ENCODE measurements at regions not wholly inside any gene's neighbourhood (a gene's known extent, or its start where the extent isn't known, plus 50 kb on each side); places are given as distances from the start of the nearest gene placed in this dataset.

DNA sequence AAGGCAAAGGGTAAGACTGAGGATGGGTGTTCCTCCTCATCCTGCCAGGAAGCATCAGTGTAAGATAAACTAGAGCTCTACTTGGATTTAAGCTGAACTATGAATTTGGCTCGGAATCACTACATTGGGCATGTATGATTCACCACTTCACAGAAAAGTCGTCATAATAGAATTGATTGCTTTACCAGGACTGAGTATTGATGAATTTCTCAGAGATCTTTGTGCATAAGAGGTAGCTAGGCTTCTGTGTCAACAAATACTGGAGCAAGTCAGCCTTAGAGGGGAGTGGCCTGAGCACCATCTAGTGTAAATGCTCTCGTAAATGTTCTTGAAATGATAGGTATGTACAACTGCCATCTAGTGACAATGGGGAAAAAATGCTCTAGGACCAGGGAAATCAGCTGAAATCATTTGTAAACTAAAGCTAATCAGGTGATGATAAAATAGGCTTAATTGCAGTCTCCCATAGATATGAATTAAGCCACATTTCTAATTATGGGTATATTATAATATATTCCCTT is 309.5 kb upstream of the FMR1 start:
- H3K4me1 Mint-ChIP-seq, result no peaks in the 10 kb centered on the region
- no peak overlapping the region for H3K4me3 Mint-ChIP-seq
- DNase-seq, result no peak
- no peaks in the 10 kb centered on the region for H3K9me3 Mint-ChIP-seq
- H3K27ac Mint-ChIP-seq, result no peak overlapping the region
- H3K36me3 Mint-ChIP-seq, result no peaks in the 10 kb centered on the region
- H3K27me3 Mint-ChIP-seq (ENCODE audit: low read depth in 3 of 3), result peaks cover 0 to 3% (median 2%) of the 10 kb centered on the region in 3 donors

DNA sequence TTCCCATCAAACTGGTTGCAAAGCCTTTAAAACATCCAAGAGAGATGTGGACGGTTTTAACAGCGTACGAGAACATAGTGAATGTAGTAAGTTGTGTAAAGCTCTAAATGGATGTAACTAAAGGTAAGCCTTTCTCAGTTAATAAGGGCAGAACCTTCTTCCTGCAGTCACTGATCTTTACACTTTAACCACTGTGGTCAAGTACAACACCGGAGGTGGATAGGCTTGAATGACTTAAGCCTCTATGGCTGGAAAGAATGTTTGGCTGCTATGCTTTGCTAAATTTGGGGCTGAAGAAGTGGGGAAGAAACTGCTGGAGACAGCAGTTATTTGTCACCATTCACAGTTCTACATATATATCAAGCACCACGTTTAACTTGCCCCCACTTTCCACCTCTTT is 285.1 kb upstream of the FMR1 start:
- no peaks in the 10 kb centered on the region for H3K9me3 Mint-ChIP-seq
- DNase-seq, result no peak
- H3K27me3 Mint-ChIP-seq (ENCODE audit: low read depth in 3 of 3), result peaks cover 0 to 5% (median 2%) of the 10 kb centered on the region in 3 donors
- no peaks in the 10 kb centered on the region for H3K36me3 Mint-ChIP-seq
- H3K4me3 Mint-ChIP-seq, result no peak overlapping the region
- H3K4me1 Mint-ChIP-seq, result no peaks in the 10 kb centered on the region
- no peak overlapping the region for H3K27ac Mint-ChIP-seq

DNA sequence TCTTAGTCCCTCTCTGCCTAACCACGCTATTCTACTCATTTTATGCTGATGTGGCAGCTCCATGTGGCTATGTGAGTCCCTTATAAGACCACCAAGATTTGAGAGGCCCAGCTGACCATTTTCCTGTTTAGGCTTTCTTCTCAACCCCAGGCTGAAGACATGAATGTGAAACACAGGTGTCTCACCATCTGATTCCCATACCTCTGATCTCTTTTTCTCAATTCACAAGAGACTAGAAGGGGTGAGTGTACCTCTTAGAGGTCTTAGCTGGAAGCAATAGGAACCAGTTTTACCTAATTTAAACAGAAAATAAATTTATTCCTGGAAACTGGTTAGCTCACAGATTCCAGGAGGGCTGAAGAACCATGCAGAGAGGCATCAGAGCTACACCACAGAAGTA is 276.5 kb upstream of the FMR1 start:
- H3K9me3 Mint-ChIP-seq, result peaks cover 0 to 1% (median 0%) of the 10 kb centered on the region in 6 donors
- peaks cover 0 to 4% (median 1%) of the 10 kb centered on the region in 3 donors for H3K27me3 Mint-ChIP-seq (ENCODE audit: low read depth in 3 of 3)
- H3K36me3 Mint-ChIP-seq, result no peaks in the 10 kb centered on the region
- no peaks in the 10 kb centered on the region for H3K4me1 Mint-ChIP-seq
- H3K27ac Mint-ChIP-seq, result no peak overlapping the region
- no peak overlapping the region for H3K4me3 Mint-ChIP-seq
- DNase-seq, result no peak

DNA sequence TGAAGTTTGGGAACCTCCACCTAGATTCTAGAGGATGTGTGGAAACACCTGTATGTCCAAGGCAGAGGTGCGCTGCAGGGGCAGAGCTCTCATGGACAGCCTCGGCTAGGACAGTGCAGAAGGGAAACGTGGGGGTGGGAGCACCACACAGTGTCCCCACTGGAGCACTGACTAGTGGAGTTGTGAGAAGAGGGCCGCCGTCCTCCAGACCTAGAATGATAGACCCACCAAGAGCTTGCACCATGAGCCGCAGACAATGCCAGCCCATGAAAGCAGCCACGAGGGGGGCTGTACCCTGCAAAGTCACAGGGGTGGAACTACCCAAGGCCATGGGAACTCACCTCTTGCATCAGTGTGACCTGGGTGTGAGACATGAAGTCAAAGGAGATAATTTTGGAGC is 274.5 kb upstream of the FMR1 start:
- no peak overlapping the region for H3K4me3 Mint-ChIP-seq
- no peaks in the 10 kb centered on the region for H3K4me1 Mint-ChIP-seq
- H3K27ac Mint-ChIP-seq, result no peak overlapping the region
- H3K27me3 Mint-ChIP-seq (ENCODE audit: low read depth in 3 of 3), result peaks cover 0 to 2% (median 1%) of the 10 kb centered on the region in 3 donors
- DNase-seq, result no peak
- no peaks in the 10 kb centered on the region for H3K36me3 Mint-ChIP-seq
- peaks cover 0 to 1% (median 0%) of the 10 kb centered on the region in 6 donors for H3K9me3 Mint-ChIP-seq

DNA sequence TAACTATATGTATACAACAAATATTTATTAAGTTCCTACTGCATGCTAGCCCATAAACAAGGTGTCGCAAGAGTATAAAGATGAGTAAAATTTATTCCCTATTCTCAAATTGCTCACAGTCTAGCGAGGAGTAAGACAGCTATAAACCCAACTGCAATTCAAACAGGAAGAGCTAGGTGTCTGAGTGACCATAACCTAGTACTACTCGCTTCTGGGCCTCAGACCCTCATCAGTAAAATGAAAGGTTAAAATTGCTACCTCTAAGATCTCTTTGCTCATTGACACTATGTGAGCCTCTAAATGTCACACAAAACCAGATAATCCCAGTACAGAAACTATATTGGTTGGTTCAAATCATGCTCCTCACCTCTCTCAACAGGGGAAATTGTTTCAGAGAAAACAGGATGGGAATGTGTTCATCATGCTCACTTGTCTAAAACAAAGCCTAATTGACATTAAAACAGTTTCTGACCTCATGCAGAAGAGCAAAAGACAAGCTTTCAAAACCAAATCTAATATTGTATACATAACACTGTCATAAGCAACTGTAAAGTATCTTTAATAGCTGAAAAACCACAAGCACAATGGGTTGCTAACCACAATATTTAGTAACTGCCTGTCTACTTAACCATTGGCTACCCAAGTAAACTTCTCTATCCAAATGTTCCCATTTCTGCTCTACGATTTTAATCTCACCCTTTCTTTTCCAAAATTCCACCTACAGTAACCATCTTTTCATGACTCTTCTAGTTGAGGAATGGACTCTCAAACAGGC is 264.6 kb upstream of the FMR1 start:
- Mint-ChIP-seq H3K27me3 (ENCODE audit: low read depth in 3 of 3) (peaks cover 0 to 4% (median 0%) of the 10 kb centered on the region in 3 donors), H3K4me3 (peak overlapping the region in 2 of 5 donors; percentile 28 to 33), H3K27ac (no peak overlapping the region), H3K4me1 (peaks cover 3 to 5% of the 10 kb centered on the region in 2 donors), H3K36me3 (no peaks in the 10 kb centered on the region), H3K9me3 (peaks cover 0 to 4% (median 2%) of the 10 kb centered on the region in 6 donors)
- DNase-seq, result no peak

DNA sequence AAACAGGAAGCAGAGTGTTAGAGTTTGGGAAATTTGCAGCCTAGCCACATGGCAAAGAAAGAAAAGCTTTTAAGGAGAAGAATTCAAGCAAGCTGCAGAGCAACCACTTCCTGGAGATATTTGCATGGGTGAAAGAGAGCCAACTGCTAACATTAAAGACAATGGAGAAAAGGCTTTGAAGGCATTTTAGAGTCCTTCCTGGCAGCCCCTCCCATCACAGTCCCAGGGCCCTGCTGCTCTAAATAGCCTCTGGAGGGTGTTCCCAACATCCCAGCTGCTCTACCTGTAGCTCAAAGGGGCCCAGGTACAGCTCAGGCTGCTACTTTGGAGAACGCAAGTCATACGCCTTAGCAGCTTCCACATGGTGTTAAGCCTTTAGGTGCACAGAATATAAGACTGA is 235.9 kb upstream of the FMR1 start:
- H3K4me1 Mint-ChIP-seq, result no peaks in the 10 kb centered on the region
- no peak overlapping the region for H3K4me3 Mint-ChIP-seq
- peaks cover 0 to 2% (median 0%) of the 10 kb centered on the region in 6 donors for H3K9me3 Mint-ChIP-seq
- no peaks in the 10 kb centered on the region for H3K36me3 Mint-ChIP-seq
- H3K27me3 Mint-ChIP-seq (ENCODE audit: low read depth in 3 of 3), result peaks cover 0 to 4% (median 0%) of the 10 kb centered on the region in 3 donors
- H3K27ac Mint-ChIP-seq, result no peak overlapping the region
- DNase-seq, result no peak

DNA sequence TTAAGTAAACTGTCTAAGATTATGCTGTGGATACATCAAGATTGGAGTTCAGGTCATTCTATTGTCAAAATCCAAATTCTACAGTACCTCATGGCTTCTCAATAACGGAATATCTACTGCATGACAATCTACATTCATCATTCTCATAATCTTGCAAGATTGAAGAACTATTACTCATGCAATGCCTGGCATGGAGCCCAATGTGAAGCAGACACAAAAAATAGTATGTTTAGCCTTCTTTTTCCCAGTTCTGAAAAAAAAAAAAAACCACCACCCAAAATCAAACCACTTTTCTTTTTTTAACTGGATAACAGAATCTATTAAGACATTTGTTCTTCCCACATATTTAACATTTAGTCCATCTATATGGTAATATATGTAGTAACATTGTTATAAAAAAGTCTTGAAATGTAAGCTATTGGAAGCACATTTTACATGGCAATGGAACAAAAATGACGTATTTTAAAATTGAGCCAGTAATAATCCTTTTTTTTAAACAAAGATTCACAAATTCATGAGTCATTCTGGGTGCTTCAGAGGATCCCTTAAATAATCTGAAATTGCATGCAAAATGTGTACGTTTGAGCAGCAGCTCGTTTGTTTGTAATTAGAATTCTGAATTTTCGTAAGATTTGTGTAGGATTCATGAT is 232.2 kb upstream of the FMR1 start:
- no peaks in the 10 kb centered on the region for H3K36me3 Mint-ChIP-seq
- peaks cover 0 to 5% (median 0%) of the 10 kb centered on the region in 6 donors for H3K9me3 Mint-ChIP-seq
- H3K27me3 Mint-ChIP-seq (ENCODE audit: low read depth in 3 of 3), result peaks cover 0 to 10% (median 0%) of the 10 kb centered on the region in 3 donors
- no peaks in the 10 kb centered on the region for H3K4me1 Mint-ChIP-seq
- no peak overlapping the region for H3K4me3 Mint-ChIP-seq
- DNase-seq, result no peak
- H3K27ac Mint-ChIP-seq, result no peak overlapping the region

DNA sequence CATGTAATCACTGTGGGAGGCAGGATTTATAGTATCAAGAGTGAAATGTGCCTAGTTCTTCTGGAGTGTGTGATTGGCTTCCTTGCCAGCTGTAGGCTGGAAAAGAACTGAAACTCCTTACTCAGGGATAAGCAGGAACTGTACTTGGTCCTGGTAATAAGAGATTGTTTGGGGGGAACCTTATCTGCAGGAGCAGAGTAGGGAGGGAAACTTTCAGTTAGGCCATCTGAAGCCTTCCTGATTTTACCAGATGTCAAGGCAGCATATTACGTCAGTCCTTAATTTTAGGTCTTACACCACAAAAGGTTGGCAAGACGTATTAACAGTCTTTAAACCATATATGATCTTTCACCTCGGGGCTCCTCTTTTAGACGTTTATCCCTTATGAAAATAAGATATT is 231.5 kb upstream of the FMR1 start:
- no peaks in the 10 kb centered on the region for H3K36me3 Mint-ChIP-seq
- peaks cover 0 to 5% (median 0%) of the 10 kb centered on the region in 6 donors for H3K9me3 Mint-ChIP-seq
- H3K4me1 Mint-ChIP-seq, result no peaks in the 10 kb centered on the region
- peaks cover 0 to 12% (median 0%) of the 10 kb centered on the region in 3 donors for H3K27me3 Mint-ChIP-seq (ENCODE audit: low read depth in 3 of 3)
- DNase-seq, result no peak
- no peak overlapping the region for H3K4me3 Mint-ChIP-seq
- no peak overlapping the region for H3K27ac Mint-ChIP-seq

DNA sequence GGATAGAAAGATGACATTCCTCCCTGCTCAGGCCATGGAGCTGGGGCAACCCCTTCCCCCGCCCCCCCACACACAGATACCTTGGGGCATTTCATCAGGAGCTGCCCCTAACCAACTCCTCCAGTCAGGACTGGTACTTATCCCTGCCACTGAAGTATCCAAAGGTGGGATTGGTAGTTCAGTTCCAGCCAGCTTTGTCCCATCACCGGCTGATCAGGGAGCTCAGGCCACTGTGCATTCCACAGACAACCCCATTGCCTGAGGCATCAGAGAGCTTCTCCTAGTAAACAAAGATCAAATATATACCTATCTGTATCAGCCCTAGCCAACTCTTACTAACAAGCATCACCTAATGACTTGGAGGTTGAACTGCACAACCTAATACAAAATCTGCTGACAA is 218.2 kb upstream of the FMR1 start:
- no peaks in the 10 kb centered on the region for H3K4me1 Mint-ChIP-seq
- no peak overlapping the region for H3K4me3 Mint-ChIP-seq
- peaks cover 0 to 12% (median 3%) of the 10 kb centered on the region in 6 donors for H3K9me3 Mint-ChIP-seq
- peaks cover 0 to 7% (median 1%) of the 10 kb centered on the region in 3 donors for H3K27me3 Mint-ChIP-seq (ENCODE audit: low read depth in 3 of 3)
- DNase-seq, result no peak
- no peaks in the 10 kb centered on the region for H3K36me3 Mint-ChIP-seq
- H3K27ac Mint-ChIP-seq, result no peak overlapping the region

DNA sequence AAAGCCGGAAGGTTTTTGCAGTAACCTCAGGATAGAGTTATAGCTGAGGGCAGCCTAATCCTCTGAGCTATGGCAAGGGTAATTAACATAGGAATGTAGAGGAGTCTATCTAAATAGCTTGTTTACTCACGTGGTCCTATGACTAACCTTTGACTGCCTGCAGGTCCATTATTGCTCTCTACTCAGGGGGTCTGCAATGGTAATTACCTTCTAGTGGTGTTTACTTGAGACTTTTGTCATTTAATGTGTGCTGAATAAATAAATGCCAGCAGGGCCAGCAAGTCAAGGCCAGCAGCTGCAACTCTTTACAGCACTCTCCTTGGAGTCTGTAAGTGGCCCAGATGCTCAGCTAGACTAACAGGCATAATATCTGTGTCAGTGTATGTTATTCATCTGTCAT is 212.7 kb upstream of the FMR1 start:
- H3K4me3 Mint-ChIP-seq, result no peak overlapping the region
- no peaks in the 10 kb centered on the region for H3K9me3 Mint-ChIP-seq
- H3K27ac Mint-ChIP-seq, result no peak overlapping the region
- peaks cover 0 to 7% (median 4%) of the 10 kb centered on the region in 3 donors for H3K27me3 Mint-ChIP-seq (ENCODE audit: low read depth in 3 of 3)
- no peaks in the 10 kb centered on the region for H3K4me1 Mint-ChIP-seq
- no peak for DNase-seq
- H3K36me3 Mint-ChIP-seq, result no peaks in the 10 kb centered on the region

DNA sequence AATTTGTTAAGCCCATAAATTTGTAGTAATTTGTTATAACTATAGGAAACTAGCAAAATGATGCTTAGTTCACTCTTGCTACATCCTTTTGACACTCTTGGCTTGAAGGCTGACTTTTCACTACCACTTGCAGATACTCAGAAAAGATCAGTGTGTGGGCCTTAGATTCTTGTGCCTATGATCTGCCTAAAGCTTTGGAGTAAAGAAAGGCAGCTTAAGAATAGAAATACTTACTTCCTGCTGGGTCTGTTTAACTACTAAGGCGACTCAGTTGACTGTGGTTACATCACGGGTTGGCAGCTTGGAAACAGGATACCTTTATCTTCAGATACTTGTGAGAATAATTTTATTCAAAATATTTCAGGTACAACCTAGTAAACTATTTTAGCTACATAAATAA is 201.4 kb upstream of the FMR1 start:
- no peaks in the 10 kb centered on the region for H3K4me1 Mint-ChIP-seq
- DNase-seq, result no peak
- no peaks in the 10 kb centered on the region for H3K36me3 Mint-ChIP-seq
- H3K27ac Mint-ChIP-seq, result no peak overlapping the region
- no peak overlapping the region for H3K4me3 Mint-ChIP-seq
- peaks cover 0 to 2% (median 1%) of the 10 kb centered on the region in 3 donors for H3K27me3 Mint-ChIP-seq (ENCODE audit: low read depth in 3 of 3)
- peaks cover 0 to 3% (median 0%) of the 10 kb centered on the region in 6 donors for H3K9me3 Mint-ChIP-seq

DNA sequence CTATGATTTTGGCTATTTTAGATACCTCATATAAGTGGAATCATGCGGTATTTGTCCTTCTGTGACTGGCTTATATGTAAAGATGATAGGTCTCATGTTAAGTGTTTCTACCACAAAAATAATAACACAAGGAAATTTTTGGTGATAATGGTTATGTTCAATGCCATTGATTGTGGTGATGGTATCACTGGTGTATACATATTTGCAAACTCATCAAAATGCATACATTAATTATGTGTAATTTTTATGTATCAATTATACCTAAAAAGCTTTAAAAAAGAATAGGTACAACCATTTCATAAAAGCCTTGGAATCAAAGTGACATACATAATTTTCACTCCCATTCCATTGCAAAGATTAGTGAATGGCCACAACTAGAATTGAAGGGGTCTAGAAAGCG is 178.3 kb upstream of the FMR1 start:
- Mint-ChIP-seq H3K27me3 (ENCODE audit: low read depth in 3 of 3) (peaks cover 0 to 14% (median 4%) of the 10 kb centered on the region in 3 donors), H3K9me3 (peaks cover 0 to 2% (median 0%) of the 10 kb centered on the region in 6 donors), H3K4me1 (peaks cover 0 to 4% of the 10 kb centered on the region in 2 donors), H3K36me3 (no peaks in the 10 kb centered on the region), H3K4me3 (no peak overlapping the region), H3K27ac (no peak overlapping the region)
- no peak for DNase-seq

DNA sequence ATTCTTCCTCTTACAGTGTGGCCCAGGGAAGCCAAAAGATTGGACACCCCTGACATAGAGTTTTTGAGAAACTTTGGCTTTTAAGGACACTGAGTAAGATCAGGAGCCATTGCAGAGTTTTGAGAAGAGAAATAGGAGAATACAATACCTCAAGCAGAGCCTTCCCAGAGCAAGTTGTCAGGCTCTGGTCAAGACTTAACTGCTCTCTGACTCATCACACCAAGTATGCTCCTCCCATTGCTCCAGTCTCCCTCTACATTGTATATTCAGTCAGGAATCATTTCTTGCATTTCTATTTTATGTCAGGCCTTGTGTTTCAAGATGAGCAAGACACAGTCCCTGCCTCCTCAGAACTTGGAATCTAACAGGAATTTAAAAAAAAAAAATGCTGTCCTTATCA is 176.4 kb upstream of the FMR1 start:
- no peak for DNase-seq
- Mint-ChIP-seq H3K36me3 (no peaks in the 10 kb centered on the region), H3K27me3 (ENCODE audit: low read depth in 3 of 3) (peaks cover 0 to 15% (median 7%) of the 10 kb centered on the region in 3 donors), H3K9me3 (peaks cover 0 to 2% (median 0%) of the 10 kb centered on the region in 6 donors), H3K4me3 (no peak overlapping the region), H3K27ac (no peak overlapping the region), H3K4me1 (peaks cover 0 to 6% of the 10 kb centered on the region in 2 donors)

DNA sequence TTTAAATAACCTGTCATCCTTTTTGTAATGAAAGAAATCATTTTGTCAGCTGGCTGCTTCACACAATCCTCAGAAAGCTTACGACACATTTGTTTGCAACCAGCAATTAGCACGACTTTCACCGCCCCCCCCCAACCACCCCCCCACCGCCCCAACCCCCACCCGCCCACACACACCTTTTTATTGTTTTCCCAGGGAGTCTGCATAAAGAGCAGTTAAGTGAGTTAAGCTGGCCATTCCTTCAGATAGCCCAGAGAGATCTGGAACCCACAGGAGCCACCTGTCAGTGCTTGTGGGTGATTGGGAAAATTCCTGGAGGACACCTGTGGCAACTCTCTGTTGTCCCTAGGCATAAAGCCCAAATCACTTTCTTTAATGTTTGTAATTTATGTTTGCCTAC is 175.7 kb upstream of the FMR1 start:
- Mint-ChIP-seq H3K4me1 (peaks cover 0 to 6% of the 10 kb centered on the region in 2 donors), H3K36me3 (no peaks in the 10 kb centered on the region), H3K27me3 (ENCODE audit: low read depth in 3 of 3) (peaks cover 0 to 14% (median 7%) of the 10 kb centered on the region in 3 donors), H3K27ac (no peak overlapping the region), H3K9me3 (peaks cover 0 to under 1% (median 0%) of the 10 kb centered on the region in 6 donors), H3K4me3 (no peak overlapping the region)
- DNase-seq, result no peak
